SU-DHL-6 (cell line): ENCODE measurements at regions not wholly inside any gene's neighbourhood (a gene's known extent, or its start where the extent isn't known, plus 50 kb on each side); places are given as distances from the start of the nearest gene placed in this dataset.

Experiments
- CTCF ChIP-seq: fragments of 200-600 bp; sonication (generic); IDR thresholded peaks from one replicate; pipeline ENCODE4 v1.5.1; 2017; ENCODE audit warnings: antibody characterized with exemption, mild to moderate bottlenecking, low read length, moderate library complexity; ENCODE audit not compliant: insufficient read depth, poor library complexity, severe bottlenecking
- EZH2phosphoT487 ChIP-seq: fragments of 200-600 bp; sonication (generic), shearing (Covaris generic); conservative IDR thresholded peaks from 2 replicates; pipeline ENCODE4 v1.6.1; 2018; ENCODE audit warnings: mild to moderate bottlenecking, antibody characterized with exemption, low read length, moderate library complexity, mixed read lengths

DNA sequence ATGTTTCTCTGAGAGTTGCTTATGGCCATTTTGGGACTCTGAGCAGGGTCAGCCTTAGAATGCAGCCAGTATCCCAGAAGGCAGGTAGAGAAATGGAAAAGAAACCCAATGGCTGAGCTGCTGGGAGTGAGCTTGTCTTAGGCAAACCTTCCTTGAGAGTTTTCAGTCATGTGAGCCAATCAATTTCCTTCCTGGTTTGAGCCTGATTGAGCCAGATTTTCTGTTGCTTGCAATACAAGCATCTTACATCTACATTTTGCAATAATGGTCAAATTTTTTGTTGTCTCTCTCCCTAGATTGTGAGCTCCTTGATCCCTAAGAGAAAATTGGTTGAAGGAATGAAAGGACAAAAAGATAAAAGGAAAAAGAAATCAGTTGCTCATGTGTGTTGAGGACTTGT lies 155.3 kb downstream of the SNX18 start:
- TF ChIP-seq CTCF = no peak
- TF ChIP-seq EZH2phosphoT487 = no peak
